ENCODE measurements at regions not wholly inside any gene's neighbourhood (a gene's known extent, or its start where the extent isn't known, plus 50 kb on each side); places are given as distances from the start of the nearest gene placed in this dataset.

DNA sequence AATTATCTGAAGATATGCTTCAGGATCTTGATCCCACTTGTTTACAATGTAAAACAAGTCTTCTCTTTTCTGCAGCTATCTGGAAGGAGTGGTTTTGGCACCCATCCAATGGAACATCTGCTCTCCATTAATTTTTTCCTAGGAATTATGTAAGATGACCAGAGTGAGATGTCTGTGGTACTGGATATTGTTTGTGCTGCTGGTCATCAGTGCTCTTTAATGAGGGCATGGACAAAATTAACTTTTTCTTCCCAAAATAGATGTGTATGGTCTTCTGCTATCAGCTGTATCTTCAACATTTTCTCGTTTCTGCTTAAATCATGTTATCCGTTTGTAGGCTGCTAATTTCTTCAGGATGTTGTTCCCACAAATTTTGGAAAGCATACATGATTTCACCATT is 415.4 kb upstream of the KLHL1 start:
- TF ChIP-seq, protein P1, sequence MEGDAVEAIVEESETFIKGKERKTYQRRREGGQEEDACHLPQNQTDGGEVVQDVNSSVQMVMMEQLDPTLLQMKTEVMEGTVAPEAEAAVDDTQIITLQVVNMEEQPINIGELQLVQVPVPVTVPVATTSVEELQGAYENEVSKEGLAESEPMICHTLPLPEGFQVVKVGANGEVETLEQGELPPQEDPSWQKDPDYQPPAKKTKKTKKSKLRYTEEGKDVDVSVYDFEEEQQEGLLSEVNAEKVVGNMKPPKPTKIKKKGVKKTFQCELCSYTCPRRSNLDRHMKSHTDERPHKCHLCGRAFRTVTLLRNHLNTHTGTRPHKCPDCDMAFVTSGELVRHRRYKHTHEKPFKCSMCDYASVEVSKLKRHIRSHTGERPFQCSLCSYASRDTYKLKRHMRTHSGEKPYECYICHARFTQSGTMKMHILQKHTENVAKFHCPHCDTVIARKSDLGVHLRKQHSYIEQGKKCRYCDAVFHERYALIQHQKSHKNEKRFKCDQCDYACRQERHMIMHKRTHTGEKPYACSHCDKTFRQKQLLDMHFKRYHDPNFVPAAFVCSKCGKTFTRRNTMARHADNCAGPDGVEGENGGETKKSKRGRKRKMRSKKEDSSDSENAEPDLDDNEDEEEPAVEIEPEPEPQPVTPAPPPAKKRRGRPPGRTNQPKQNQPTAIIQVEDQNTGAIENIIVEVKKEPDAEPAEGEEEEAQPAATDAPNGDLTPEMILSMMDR (IDR thresholded peaks at IDR 0.05) = no peak
- TF ChIP-seq POLR2A (IDR thresholded peaks at IDR 0.05) = no peak

All from ovary (tissue), 3 donors.